Daoy (cell line): ENCODE measurements at regions not wholly inside any gene's neighbourhood (a gene's known extent, or its start where the extent isn't known, plus 50 kb on each side); places are given as distances from the start of the nearest gene placed in this dataset.

Experiments used
- DNase-seq: peaks from one replicate; pipeline ENCODE4 v3.0.0-alpha.2; 2015; ENCODE audit warnings: low read depth

GRCh38 chr3:71997066-71997653 lies 212.2 kb upstream of the PROK2 start:
- DNase-seq = no peak

GRCh38 chr3:71994906-71995305 lies 210.0 kb upstream of the PROK2 start:
- no peak for DNase-seq

DNA sequence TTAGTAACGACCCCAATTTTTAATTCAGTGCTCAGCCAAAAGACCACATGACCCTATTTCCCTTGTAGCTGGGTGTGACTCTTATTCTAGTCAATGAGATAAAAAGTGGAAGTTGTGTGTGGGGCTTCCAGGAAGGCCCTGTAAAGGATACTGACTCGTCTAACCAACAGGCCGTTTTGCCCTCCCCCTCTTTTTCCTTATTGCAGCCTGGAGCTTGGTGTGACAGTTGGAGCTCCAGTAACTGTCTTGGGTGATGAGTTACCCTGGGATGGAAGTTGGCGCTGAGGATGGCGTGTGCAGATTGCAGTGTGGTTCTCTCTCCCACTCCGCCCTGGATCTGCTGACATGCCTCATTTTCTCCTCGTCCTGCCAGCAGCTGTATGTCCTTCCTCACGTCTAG lies 209.3 kb upstream of the PROK2 start:
- no peak for DNase-seq

GRCh38 chr3:71991681-71992080 lies 206.7 kb upstream of the PROK2 start:
- DNase-seq = no peak

DNA sequence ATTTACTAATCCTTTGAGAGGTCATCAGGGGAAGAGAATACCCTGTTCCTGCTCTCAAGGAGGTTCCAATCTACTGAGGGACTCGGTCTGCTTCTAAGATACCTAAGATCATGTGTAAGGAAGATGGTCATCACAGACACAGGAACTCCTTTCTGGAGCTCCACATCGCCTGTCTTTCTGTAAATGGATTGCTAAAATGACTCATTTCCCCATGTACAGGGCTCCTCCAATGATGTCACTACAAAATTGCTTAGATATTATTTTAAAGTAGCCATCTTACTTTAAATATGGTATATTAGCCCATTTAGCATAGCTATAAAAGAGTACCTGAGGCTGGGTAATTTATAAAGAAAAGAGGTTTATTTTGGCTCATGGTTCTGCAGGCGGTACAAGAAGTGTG lies 206.1 kb upstream of the PROK2 start:
- DNase-seq = no peak

DNA sequence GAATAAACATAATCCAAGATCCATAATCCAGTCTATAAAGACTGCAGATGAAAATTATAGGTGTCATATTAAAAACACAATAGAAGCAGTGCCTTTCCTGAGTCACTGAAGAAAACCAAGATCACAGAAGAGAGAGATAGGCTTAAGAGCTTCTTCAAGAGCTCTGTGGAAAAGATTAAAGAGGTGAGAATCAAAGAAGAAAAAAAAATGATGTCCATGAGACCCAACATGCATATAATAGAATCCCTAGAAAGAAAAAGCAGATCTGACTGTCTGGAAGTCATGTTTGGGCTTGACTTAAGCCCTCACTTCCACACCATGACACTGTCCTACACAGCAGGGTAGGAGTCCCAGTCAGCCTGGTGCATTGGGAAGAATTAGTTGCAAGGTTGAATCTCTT lies 205.6 kb upstream of the PROK2 start:
- no peak for DNase-seq

- peak; percentile 67 for DNase-seq
These were observed 204.2 kb upstream of the PROK2 start for GRCh38 chr3:71989165-71989564.

DNA sequence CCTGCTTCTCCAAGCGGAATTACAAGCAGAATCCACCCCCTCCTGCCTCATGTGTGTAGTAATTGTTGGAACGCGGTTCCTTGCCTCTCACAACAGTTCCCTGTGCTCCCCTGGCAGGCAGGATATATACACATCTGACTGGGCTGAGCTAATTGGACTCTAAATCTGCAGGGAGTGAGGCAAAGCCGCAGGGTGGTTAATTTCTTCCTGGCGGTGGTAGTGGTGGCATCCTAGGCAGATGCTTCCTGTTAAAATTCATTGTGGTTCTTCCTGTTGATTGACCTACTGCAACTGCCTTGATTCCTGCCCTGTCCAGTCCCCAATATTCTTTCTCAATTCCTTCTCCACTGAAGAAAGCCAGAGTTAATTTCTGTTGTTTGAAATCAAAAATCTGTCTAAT lies 202.9 kb upstream of the PROK2 start:
- DNase-seq = peak; percentile 81

DNA sequence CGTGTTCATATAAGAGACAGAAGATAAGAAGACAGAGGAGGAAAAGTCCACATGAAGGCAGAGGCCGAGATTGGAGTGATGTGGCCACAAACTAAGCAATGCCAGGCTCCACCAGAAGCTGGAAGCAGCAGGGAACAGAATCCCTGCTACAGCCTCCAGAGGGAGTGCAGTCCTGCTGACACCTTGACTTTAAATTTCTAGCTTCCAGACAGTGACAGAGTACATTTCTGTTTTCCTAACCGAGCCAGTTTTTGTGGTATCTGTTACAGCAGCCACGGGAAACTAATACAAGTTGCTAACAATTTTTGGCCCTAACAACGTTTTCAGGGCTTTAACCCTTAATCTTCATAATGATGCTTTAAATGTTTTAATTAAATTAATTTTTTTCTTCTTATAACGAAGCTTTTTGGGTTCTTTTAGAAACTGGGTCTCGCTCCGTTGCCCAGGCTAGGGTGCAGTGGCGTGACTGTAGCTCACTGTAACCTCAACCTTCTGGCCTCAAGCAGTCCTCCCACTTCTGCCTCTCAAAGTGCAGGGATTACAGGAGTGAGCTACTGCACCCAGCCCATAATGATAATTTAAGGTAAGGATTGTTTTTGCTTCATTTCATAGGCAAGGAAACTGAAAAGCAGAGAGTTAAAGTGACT lies 202.3 kb upstream of the PROK2 start:
- peak; percentile 15 for DNase-seq

GRCh38 chr3:71986606-71987005 lies 201.7 kb upstream of the PROK2 start:
- DNase-seq = no peak

- DNase-seq = no peak
These were observed 200.1 kb upstream of the PROK2 start for GRCh38 chr3:71984843-71985613.

DNA sequence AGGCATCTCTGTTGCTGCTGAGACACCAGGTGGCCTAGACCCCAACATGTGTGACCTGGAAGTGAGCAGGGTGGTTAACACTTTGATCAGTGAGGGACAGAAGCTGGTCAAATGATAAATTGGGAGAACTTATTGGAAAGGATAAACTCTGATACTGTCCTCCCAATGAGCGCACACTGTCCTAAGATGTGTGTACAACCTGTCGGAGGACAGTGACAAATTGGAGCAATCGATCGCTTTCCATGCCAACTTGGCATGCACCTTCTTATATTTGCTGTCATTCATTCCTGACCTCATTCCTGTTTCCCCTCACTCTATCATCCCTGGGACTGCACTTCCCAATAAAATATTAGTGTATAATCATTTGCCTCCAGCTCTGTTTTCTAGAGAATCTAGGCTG lies 198.7 kb upstream of the PROK2 start:
- DNase-seq = no peak

DNA sequence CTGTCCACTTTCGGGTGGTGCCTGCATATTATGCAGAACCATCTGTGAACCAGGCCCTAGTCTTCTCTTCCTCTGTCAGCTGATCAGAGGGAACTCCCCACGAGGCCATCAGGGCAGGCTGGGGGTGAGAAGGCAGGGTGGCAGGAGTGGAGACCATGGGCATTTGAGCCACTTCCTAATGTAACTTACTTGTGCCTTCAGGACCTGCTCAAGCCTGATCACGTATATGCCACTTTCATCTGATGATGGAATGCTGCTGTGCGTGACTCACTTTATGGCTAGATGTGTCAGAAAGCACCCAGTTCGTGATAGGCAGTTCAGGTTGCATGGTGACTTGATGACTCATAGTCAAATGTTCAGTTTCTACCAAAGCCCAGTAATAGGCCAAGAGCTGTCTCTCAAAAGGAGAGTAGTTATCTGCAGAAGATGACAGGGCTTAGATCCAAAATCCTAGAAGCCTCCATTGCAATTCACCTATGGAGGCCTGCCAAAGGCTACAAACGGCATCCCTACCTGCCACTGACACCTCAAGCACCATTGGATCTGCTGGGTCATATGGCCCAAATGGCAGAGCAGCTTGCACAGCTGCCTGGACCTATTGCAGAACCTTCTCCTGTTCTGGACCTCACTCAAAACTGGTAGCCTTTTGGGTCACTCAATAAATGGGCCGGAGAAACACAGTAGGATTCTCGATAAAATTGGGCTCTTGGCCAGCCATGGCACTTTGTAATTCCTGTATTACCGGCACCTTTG lies 197.7 kb upstream of the PROK2 start:
- DNase-seq = peak; percentile 89

- no peak for DNase-seq
These were observed 194.2 kb upstream of the PROK2 start for GRCh38 chr3:71979175-71979574.

GRCh38 chr3:71978150-71978721 lies 193.3 kb upstream of the PROK2 start:
- no peak for DNase-seq

GRCh38 chr3:71977525-71977924 lies 192.6 kb upstream of the PROK2 start:
- no peak for DNase-seq

GRCh38 chr3:71975573-71975972 lies 190.6 kb upstream of the PROK2 start:
- DNase-seq = no peak

- DNase-seq = no peak
These were observed 189.8 kb upstream of the PROK2 start for GRCh38 chr3:71974786-71975185.

GRCh38 chr3:71973274-71974030 lies 188.5 kb upstream of the PROK2 start:
- DNase-seq = no peak

- peak; percentile 16 for DNase-seq
These were observed 187.1 kb upstream of the PROK2 start for GRCh38 chr3:71972031-71972430.

GRCh38 chr3:71968544-71968943 lies 183.6 kb upstream of the PROK2 start:
- DNase-seq = no peak
